Hepatocyte (in vitro differentiated cells): ENCODE measurements at regions not wholly inside any gene's neighbourhood (a gene's known extent, or its start where the extent isn't known, plus 50 kb on each side); places are given as distances from the start of the nearest gene placed in this dataset.

Experiments
- CTCF ChIP-seq: fragments of 200-600 bp; sonication (generic); IDR thresholded peaks from 2 replicates; pipeline ENCODE4 v1.5.1; 2016; ENCODE audit warnings: antibody characterized with exemption, mild to moderate bottlenecking; ENCODE audit not compliant: poor library complexity
- EZH2phosphoT487 ChIP-seq: fragments of 200-600 bp; sonication (generic); IDR thresholded peaks from one replicate; pipeline ENCODE4 v1.6.1; 2018; ENCODE audit warnings: antibody characterized with exemption, mild to moderate bottlenecking, low read depth, moderate library complexity; ENCODE audit not compliant: unreplicated experiment, severe bottlenecking

GRCh38 chr5:2012885-2013284 is 130.2 kb upstream of the IRX4 start:
- TF ChIP-seq CTCF, result no peak
- no peak for TF ChIP-seq EZH2phosphoT487
